HPDE6-E6E7 (cell line): ENCODE measurements at regions not wholly inside any gene's neighbourhood (a gene's known extent, or its start where the extent isn't known, plus 50 kb on each side); places are given as distances from the start of the nearest gene placed in this dataset.
"Not testable (repeated sequence)": the region's sequence is repeated elsewhere in the genome, so short reads cannot be mapped to it uniquely, and the experiment has no call there.

Source experiments
- DNase-seq: peaks from one replicate; pipeline ENCODE4 v3.0.0; 2011; ENCODE audit warnings: missing footprints; ENCODE audit errors: extremely low spot score

- DNase-seq = no peak
Observed at GRCh38 chr6:5898102-5898501, 108.6 kb downstream of the NRN1 start.

GRCh38 chr6:5896476-5897200 lies 110.1 kb downstream of the NRN1 start:
- DNase-seq = no peak

- no peak for DNase-seq
Observed at GRCh38 chr6:5894357-5894756, 112.4 kb downstream of the NRN1 start.

- DNase-seq = no peak
Observed at GRCh38 chr6:5893295-5893694, 113.4 kb downstream of the NRN1 start.

GRCh38 chr6:5892669-5893068 lies 114.1 kb downstream of the NRN1 start:
- DNase-seq = no peak

- DNase-seq = no peak
Observed at GRCh38 chr6:5878792-5879191, 127.9 kb downstream of the NRN1 start.

GRCh38 chr6:5876076-5876475 lies 130.6 kb downstream of the NRN1 start:
- DNase-seq = no peak

- DNase-seq = not testable (repeated sequence)
Observed at GRCh38 chr6:5873976-5874375, 132.7 kb downstream of the NRN1 start.

- no peak for DNase-seq
Observed at GRCh38 chr6:5871296-5871695, 135.4 kb downstream of the NRN1 start.

GRCh38 chr6:5869676-5870075 lies 137.0 kb downstream of the NRN1 start:
- no peak for DNase-seq

- DNase-seq = no peak
Observed at GRCh38 chr6:5869261-5869660, 137.5 kb downstream of the NRN1 start.

- DNase-seq = peak; percentile 40
Observed at GRCh38 chr6:5866547-5867051, 140.1 kb downstream of the NRN1 start.

- DNase-seq = no peak
Observed at GRCh38 chr6:5865506-5866031, 141.2 kb downstream of the NRN1 start.

GRCh38 chr6:5860849-5861248 lies 145.9 kb downstream of the NRN1 start:
- DNase-seq = no peak

- DNase-seq = no peak
Observed at GRCh38 chr6:5855787-5856470, 150.8 kb downstream of the NRN1 start.

- DNase-seq = no peak
Observed at GRCh38 chr6:5854899-5855298, 151.8 kb downstream of the NRN1 start.

GRCh38 chr6:5851261-5851757 lies 155.4 kb downstream of the NRN1 start:
- no peak for DNase-seq

- no peak for DNase-seq
Observed at GRCh38 chr6:5850848-5851255, 155.9 kb downstream of the NRN1 start.

GRCh38 chr6:5846889-5847288 lies 159.8 kb downstream of the NRN1 start:
- no peak for DNase-seq

- DNase-seq = no peak
Observed at GRCh38 chr6:5846335-5846734, 160.4 kb downstream of the NRN1 start.

- no peak for DNase-seq
Observed at GRCh38 chr6:5843078-5843477, 163.6 kb downstream of the NRN1 start.

- no peak for DNase-seq
Observed at GRCh38 chr6:5840734-5841390, 165.9 kb downstream of the NRN1 start.
